ENCODE measurements at regions not wholly inside any gene's neighbourhood (a gene's known extent, or its start where the extent isn't known, plus 50 kb on each side); places are given as distances from the start of the nearest gene placed in this dataset.

DNA sequence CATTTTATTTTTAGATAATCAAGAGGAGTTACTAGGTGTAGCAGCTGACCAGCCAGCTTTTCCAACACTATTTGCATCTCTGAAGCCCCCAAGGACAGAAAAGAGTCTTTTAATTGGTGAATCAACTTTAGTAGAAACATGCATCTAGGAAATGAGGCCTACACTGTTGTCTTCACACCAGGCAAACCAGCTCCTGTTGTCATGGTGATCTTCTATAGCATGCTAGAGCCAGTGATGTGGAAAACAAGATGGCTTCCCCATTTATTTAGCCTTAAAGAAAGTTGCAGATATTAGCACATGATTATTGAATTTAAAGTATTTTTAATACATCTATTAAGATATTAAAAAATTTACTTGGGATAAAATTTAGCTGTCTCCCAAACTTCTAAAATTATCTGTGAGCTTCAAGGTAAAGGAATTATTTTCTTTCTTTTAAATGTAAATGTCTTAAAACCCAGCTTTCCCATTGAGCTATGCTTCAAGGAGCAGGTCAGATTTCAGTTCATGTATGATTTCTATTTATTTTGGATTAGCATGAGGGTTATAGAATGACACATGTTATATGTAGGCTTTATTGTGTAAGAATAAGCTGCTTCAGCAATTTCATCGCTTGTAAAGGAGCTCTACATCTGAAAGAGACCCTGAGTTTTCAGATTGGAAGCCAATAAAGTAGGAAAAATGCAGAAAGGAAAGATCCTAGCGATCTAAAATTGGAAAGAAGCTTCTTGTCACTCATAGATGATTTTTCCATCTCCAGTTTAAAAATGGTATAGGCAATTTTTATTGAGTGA is 564.9 kb upstream of the CITED2 start (continued):
- TF ChIP-seq E2F6 (IDR thresholded peaks at IDR 0.05; ENCODE audit: borderline replicate concordance in 1 of 2, extremely low read depth in 1 of 2, insufficient read depth in 1 of 2, insufficient read length in 1 of 2, low read depth in 1 of 2, low read length in 1 of 2, poor library complexity in 1 of 2, severe bottlenecking in 1 of 2) (no peak), L3MBTL2 (IDR thresholded peaks at IDR 0.05) (0 out of 2 replicates have a peak, but pooled peaks have one; percentile 23), MTA2 (IDR thresholded peaks at IDR 0.05; ENCODE audit: low read depth) (no peak), TAF9B (IDR thresholded peaks at IDR 0.05; ENCODE audit: partially characterized antibody) (no peak), HIVEP1 (CRISPR knock-in tag; IDR thresholded peaks at IDR 0.05) (no peak), ZNF217 (CRISPR knock-in tag; IDR thresholded peaks at IDR 0.05) (no peak), FOXP4 (CRISPR knock-in tag; IDR thresholded peaks at IDR 0.05; ENCODE audit: borderline replicate concordance) (no peak), TEAD4 (IDR thresholded peaks at IDR 0.05; ENCODE audit: low read length) (no peak), TEAD4 (CRISPR knock-in tag; IDR thresholded peaks at IDR 0.05; ENCODE audit: borderline replicate concordance) (no peak), ZHX1 (conservative IDR thresholded peaks at IDR 0.05; ENCODE audit: low read length) (no peak)

Data from K562 (cell line).